Liver (tissue), 8 donors: ENCODE measurements at regions not wholly inside any gene's neighbourhood (a gene's known extent, or its start where the extent isn't known, plus 50 kb on each side); places are given as distances from the start of the nearest gene placed in this dataset.

Experiments used
- DNase-seq: peaks from one replicate; pipeline ENCODE4 v3.0.0-alpha.2; 2017; ENCODE audit warnings: low spot score
- H3K27ac ChIP-seq, 2 donors: one replicate each; pipeline ENCODE4 v1.7.0; 2013; ENCODE audit warnings: inconsistent platforms in 2 of 2, low read length in 2 of 2, control low read depth in 1 of 2, low read depth in 1 of 2, mild to moderate bottlenecking in 1 of 2
- H3K27me3 ChIP-seq, 4 donors: one replicate each; pipeline versions ENCODE4 v1.6.1 to v1.7.0; 2013; ENCODE audit warnings: low read length in 3 of 4, inconsistent platforms in 1 of 4, mild to moderate bottlenecking in 1 of 4, moderate library complexity in 1 of 4; ENCODE audit not compliant: control insufficient read depth in 4 of 4, insufficient read depth in 4 of 4
- H3K36me3 ChIP-seq, 4 donors: one replicate each; pipeline versions ENCODE4 v1.6.1 to v1.7.0; 2013; ENCODE audit warnings: low read length in 3 of 4, mild to moderate bottlenecking in 3 of 4, low read depth in 1 of 4, moderate library complexity in 1 of 4; ENCODE audit not compliant: control insufficient read depth in 4 of 4, insufficient read depth in 3 of 4
- H3K4me1 ChIP-seq, 4 donors: one replicate each; pipeline versions ENCODE4 v1.6.1 to v1.7.0; 2013; ENCODE audit warnings: low read length in 3 of 4, mild to moderate bottlenecking in 3 of 4, moderate library complexity in 1 of 4; ENCODE audit not compliant: control insufficient read depth in 4 of 4, insufficient read depth in 4 of 4
- H3K4me3 ChIP-seq, 3 donors: one replicate each; pipeline versions ENCODE4 v1.6.1 to v1.7.0; 2013; ENCODE audit warnings: low read length in 3 of 3, control low read depth in 1 of 3, low read depth in 1 of 3, mild to moderate bottlenecking in 1 of 3
- H3K9ac ChIP-seq, 2 donors: one replicate each; pipeline ENCODE4 v1.7.0; 2013; ENCODE audit warnings: low read length in 2 of 2, mild to moderate bottlenecking in 2 of 2, moderate library complexity in 2 of 2, control low read depth in 1 of 2, low read depth in 1 of 2
- H3K9me3 ChIP-seq, 4 donors: one replicate each; pipeline versions ENCODE4 v1.6.1 to v1.7.0; 2013; ENCODE audit warnings: low read length in 3 of 4; ENCODE audit not compliant: control insufficient read depth in 4 of 4
- EGR1 ChIP-seq, 2 donors: IDR thresholded peaks; 2 replicates each; pipeline ENCODE4 v1.6.1; 2016 to 2018; ENCODE audit warnings: antibody characterized with exemption in 2 of 2, low read depth in 2 of 2
- FOXA1 ChIP-seq: IDR thresholded peaks from 2 replicates; pipeline ENCODE4 v1.6.1; 2016; ENCODE audit warnings: antibody characterized with exemption
- FOXA2 ChIP-seq: IDR thresholded peaks from 2 replicates; pipeline ENCODE4 v1.6.1; 2016; ENCODE audit warnings: antibody characterized with exemption
- GABPA ChIP-seq, 2 donors: IDR thresholded peaks in 1 of 2; conservative IDR thresholded peaks in 1 of 2; 2 replicates each; pipeline ENCODE4 v1.6.1; 2016; ENCODE audit warnings: antibody characterized with exemption in 2 of 2, mild to moderate bottlenecking in 1 of 2, moderate library complexity in 1 of 2
- HNF4A ChIP-seq, 2 donors: conservative IDR thresholded peaks; 2 replicates each; pipeline ENCODE4 v1.6.1; 2016; ENCODE audit warnings: antibody characterized with exemption in 2 of 2, mild to moderate bottlenecking in 2 of 2
- HNF4G ChIP-seq: IDR thresholded peaks from 2 replicates; pipeline ENCODE4 v1.6.1; 2016; ENCODE audit warnings: antibody characterized with exemption
- JUND ChIP-seq, 2 donors: IDR thresholded peaks; 2 replicates each; pipeline ENCODE4 v1.6.1; 2016; ENCODE audit warnings: antibody characterized with exemption in 2 of 2
- NR2F2 ChIP-seq: IDR thresholded peaks from 2 replicates; pipeline ENCODE4 v1.6.1; 2016; ENCODE audit warnings: antibody characterized with exemption
- RAD21 ChIP-seq, 2 donors: IDR thresholded peaks; 2 replicates each; pipeline ENCODE4 v1.6.1; 2016; ENCODE audit warnings: antibody characterized with exemption in 2 of 2, mild to moderate bottlenecking in 2 of 2
- RXRA ChIP-seq, 2 donors: IDR thresholded peaks; 2 replicates each; pipeline ENCODE4 v1.6.1; 2017 to 2018; ENCODE audit warnings: antibody characterized with exemption in 2 of 2, mild to moderate bottlenecking in 1 of 2
- SP1 ChIP-seq: IDR thresholded peaks from 2 replicates; pipeline ENCODE4 v1.6.1; 2018; ENCODE audit warnings: antibody characterized with exemption, mild to moderate bottlenecking
- TAF1 ChIP-seq: conservative IDR thresholded peaks from 2 replicates; pipeline ENCODE4 v1.6.1; 2016; ENCODE audit warnings: antibody characterized with exemption, mild to moderate bottlenecking
- YY1 ChIP-seq: IDR thresholded peaks from 2 replicates; pipeline ENCODE4 v1.6.1; 2016; ENCODE audit warnings: antibody characterized with exemption, mild to moderate bottlenecking
- WGBS: extraction: QIAGEN DNeasy Blood & Tissue Kit; methylation state at CpG from one replicate; pipeline ENCODE4 v1.1.7; 2013; 5-methylcytosine and 5-hydroxymethylcytosine counted together
- TF ChIP-seq, protein P1 (sequence below): IDR thresholded peaks from 2 replicates; pipeline ENCODE4 v1.6.1; 2016; ENCODE audit warnings: antibody characterized with exemption
- TF ChIP-seq, protein P2 (sequence below): fragments of 150-350 bp; IDR thresholded peaks from 2 replicates; pipeline ENCODE4 v1.5.1; 2017; ENCODE audit warnings: improper control_type of control experiment, low read depth, low read length; ENCODE audit not compliant: missing input control
- TF ChIP-seq, protein P3 (sequence below): IDR thresholded peaks from 2 replicates; pipeline ENCODE4 v1.6.1; 2016; ENCODE audit warnings: antibody characterized with exemption
- TF ChIP-seq, protein P4 (sequence below): IDR thresholded peaks from 2 replicates; pipeline ENCODE4 v1.6.1; 2016; ENCODE audit warnings: antibody characterized with exemption, mild to moderate bottlenecking
- TF ChIP-seq, protein P5 (sequence below): IDR thresholded peaks from 2 replicates; pipeline ENCODE4 v1.6.1; 2016; ENCODE audit warnings: antibody characterized with exemption
- donor health status: healthy.
- donor health status: healthy.
- donor health status: healthy.
- donor health status: healthy.
- donor health status: healthy.

DNA sequence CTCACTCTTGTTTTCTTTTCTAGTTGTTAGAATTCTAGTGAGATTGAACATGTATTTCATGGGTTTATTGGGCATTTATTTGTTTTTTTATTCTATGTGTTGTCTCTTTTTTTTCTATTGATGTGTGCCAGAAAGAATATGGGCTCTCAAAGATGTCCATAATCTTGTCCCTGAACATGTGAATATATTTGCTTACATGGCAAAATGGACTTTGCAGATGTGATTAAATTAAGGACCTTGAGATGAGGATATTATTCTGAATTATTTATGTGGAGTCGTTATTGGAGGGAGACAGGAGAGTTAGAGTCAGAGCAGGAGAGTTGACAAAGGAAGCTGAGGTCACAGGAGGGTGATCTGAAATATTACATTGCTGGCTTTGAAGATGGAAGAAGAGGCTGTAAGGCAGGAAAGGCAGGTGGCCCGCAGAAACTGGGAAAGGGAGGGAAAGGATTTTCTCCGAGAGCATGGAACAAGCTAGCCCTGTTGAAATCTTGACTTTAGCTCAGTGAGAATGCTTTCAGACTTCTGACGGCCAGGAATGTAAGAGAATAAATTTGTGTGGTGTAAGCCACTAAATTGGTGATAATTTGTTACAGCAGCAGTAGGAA is 82.8 kb downstream of the NABP1 start:
- Histone ChIP-seq H3K36me3 (no peaks in the 10 kb centered on the region), H3K4me3 (no peak overlapping the region), H3K4me1 (no peaks in the 10 kb centered on the region), H3K27ac (no peak overlapping the region), H3K9me3 (no peaks in the 10 kb centered on the region), H3K27me3 (no peaks in the 10 kb centered on the region), H3K9ac (no peak overlapping the region)
- TF ChIP-seq YY1 (no peak), NR2F2 (no peak), HNF4A (conservative IDR thresholded peaks at IDR 0.05) (no peak), FOXA1 (no peak), RXRA (IDR thresholded peaks at IDR 0.05) (no peak), EGR1 (IDR thresholded peaks at IDR 0.05; ENCODE audit: low read depth in 2 of 2) (no peak), RAD21 (IDR thresholded peaks at IDR 0.05) (no peak), FOXA2 (no peak), TAF1 (no peak), HNF4G (no peak), JUND (IDR thresholded peaks at IDR 0.05) (no peak), GABPA (IDR thresholded peaks at IDR 0.05 in 1 of 2, conservative IDR thresholded peaks at IDR 0.05 in 1 of 2) (no peak), SP1 (no peak)
- TF ChIP-seq, protein P1, sequence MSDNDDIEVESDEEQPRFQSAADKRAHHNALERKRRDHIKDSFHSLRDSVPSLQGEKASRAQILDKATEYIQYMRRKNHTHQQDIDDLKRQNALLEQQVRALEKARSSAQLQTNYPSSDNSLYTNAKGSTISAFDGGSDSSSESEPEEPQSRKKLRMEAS, result no peak
- TF ChIP-seq, protein P2, sequence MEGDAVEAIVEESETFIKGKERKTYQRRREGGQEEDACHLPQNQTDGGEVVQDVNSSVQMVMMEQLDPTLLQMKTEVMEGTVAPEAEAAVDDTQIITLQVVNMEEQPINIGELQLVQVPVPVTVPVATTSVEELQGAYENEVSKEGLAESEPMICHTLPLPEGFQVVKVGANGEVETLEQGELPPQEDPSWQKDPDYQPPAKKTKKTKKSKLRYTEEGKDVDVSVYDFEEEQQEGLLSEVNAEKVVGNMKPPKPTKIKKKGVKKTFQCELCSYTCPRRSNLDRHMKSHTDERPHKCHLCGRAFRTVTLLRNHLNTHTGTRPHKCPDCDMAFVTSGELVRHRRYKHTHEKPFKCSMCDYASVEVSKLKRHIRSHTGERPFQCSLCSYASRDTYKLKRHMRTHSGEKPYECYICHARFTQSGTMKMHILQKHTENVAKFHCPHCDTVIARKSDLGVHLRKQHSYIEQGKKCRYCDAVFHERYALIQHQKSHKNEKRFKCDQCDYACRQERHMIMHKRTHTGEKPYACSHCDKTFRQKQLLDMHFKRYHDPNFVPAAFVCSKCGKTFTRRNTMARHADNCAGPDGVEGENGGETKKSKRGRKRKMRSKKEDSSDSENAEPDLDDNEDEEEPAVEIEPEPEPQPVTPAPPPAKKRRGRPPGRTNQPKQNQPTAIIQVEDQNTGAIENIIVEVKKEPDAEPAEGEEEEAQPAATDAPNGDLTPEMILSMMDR, result no peak
- TF ChIP-seq, protein P3, sequence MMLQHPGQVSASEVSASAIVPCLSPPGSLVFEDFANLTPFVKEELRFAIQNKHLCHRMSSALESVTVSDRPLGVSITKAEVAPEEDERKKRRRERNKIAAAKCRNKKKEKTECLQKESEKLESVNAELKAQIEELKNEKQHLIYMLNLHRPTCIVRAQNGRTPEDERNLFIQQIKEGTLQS, result no peak
- TF ChIP-seq, protein P4, sequence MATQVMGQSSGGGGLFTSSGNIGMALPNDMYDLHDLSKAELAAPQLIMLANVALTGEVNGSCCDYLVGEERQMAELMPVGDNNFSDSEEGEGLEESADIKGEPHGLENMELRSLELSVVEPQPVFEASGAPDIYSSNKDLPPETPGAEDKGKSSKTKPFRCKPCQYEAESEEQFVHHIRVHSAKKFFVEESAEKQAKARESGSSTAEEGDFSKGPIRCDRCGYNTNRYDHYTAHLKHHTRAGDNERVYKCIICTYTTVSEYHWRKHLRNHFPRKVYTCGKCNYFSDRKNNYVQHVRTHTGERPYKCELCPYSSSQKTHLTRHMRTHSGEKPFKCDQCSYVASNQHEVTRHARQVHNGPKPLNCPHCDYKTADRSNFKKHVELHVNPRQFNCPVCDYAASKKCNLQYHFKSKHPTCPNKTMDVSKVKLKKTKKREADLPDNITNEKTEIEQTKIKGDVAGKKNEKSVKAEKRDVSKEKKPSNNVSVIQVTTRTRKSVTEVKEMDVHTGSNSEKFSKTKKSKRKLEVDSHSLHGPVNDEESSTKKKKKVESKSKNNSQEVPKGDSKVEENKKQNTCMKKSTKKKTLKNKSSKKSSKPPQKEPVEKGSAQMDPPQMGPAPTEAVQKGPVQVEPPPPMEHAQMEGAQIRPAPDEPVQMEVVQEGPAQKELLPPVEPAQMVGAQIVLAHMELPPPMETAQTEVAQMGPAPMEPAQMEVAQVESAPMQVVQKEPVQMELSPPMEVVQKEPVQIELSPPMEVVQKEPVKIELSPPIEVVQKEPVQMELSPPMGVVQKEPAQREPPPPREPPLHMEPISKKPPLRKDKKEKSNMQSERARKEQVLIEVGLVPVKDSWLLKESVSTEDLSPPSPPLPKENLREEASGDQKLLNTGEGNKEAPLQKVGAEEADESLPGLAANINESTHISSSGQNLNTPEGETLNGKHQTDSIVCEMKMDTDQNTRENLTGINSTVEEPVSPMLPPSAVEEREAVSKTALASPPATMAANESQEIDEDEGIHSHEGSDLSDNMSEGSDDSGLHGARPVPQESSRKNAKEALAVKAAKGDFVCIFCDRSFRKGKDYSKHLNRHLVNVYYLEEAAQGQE, result no peak
- TF ChIP-seq, protein P5, sequence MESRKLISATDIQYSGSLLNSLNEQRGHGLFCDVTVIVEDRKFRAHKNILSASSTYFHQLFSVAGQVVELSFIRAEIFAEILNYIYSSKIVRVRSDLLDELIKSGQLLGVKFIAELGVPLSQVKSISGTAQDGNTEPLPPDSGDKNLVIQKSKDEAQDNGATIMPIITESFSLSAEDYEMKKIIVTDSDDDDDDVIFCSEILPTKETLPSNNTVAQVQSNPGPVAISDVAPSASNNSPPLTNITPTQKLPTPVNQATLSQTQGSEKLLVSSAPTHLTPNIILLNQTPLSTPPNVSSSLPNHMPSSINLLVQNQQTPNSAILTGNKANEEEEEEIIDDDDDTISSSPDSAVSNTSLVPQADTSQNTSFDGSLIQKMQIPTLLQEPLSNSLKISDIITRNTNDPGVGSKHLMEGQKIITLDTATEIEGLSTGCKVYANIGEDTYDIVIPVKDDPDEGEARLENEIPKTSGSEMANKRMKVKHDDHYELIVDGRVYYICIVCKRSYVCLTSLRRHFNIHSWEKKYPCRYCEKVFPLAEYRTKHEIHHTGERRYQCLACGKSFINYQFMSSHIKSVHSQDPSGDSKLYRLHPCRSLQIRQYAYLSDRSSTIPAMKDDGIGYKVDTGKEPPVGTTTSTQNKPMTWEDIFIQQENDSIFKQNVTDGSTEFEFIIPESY, result no peak
- no peak for DNase-seq
- WGBS, result 79% methylated on average over 4 of the region's 4 CpGs
